IMR-90 (cell line): ENCODE measurements at regions not wholly inside any gene's neighbourhood (a gene's known extent, or its start where the extent isn't known, plus 50 kb on each side); places are given as distances from the start of the nearest gene placed in this dataset.

Experiments used
- ATAC-seq: fragments of 200-7000 bp; cut with Tn5 transposase; 2 replicates; pipeline ENCODE4 v1.9.1; 2020; ENCODE audit warnings: low read depth, mild to moderate bottlenecking, moderate library complexity
- BruUV-seq: library from RNA; stranded (reverse); fragments of 400-500 nt; replicated peaks from 2 replicates; lab custom pipeline; 2021; lab: Mats Ljungman, UMichigan
- CTCF ChIA-PET: fragments of 300-600 bp; formaldehyde crosslinking; extraction: SDS; loops from one replicate; lab custom pipeline; 2021; ENCODE audit warnings: antibody characterized with exemption; lab: Yijun Ruan, JAX
- POLR2A ChIA-PET: fragments of 300-600 bp; sonication (Branson Sonifier 250); formaldehyde crosslinking; loops from one replicate; lab custom pipeline; 2022; ENCODE audit warnings: antibody characterized with exemption; ENCODE audit not compliant: unreplicated experiment; lab: Charles Lee
- DNase-seq: peaks from one replicate; pipeline ENCODE4 v3.0.0; 2013
- H2AFZ ChIP-seq: replicated peaks from 2 replicates; pipeline ENCODE3; 2013; ENCODE audit warnings: low read length, mild to moderate bottlenecking; ENCODE audit not compliant: poor library complexity
- H2AK5ac ChIP-seq: 2 replicates; pipeline ENCODE4 v1.6.1; 2013; ENCODE audit warnings: low read depth, low read length, inconsistent platforms
- H2AK9ac ChIP-seq: replicated peaks from 2 replicates; pipeline ENCODE3; 2013; ENCODE audit warnings: mild to moderate bottlenecking, low read depth, low read length, moderate library complexity; ENCODE audit not compliant: poor library complexity
- H2BK120ac ChIP-seq: 2 replicates; pipeline ENCODE4 v1.6.1; 2013; ENCODE audit warnings: low read depth, low read length, inconsistent platforms
- H2BK15ac ChIP-seq: 3 replicates; pipeline ENCODE4 v1.6.1; 2013; ENCODE audit warnings: low read depth, low read length, inconsistent platforms
- H2BK20ac ChIP-seq: 2 replicates; pipeline ENCODE4 v1.6.1; 2013; ENCODE audit warnings: low read depth, mild to moderate bottlenecking, inconsistent platforms, low read length, moderate library complexity
- H2BK5ac ChIP-seq: 2 replicates; pipeline ENCODE4 v1.6.1; 2013; ENCODE audit warnings: mild to moderate bottlenecking, low read depth, low read length, inconsistent platforms; ENCODE audit not compliant: poor library complexity, severe bottlenecking
- H3K14ac ChIP-seq: replicated peaks from 2 replicates; pipeline ENCODE4 v1.6.1; 2013; ENCODE audit warnings: low read depth, low read length, inconsistent platforms
- H3K18ac ChIP-seq: 2 replicates; pipeline ENCODE4 v1.6.1; 2013; ENCODE audit warnings: low read depth, low read length, control low read depth
- H3K23ac ChIP-seq: 2 replicates; pipeline ENCODE4 v1.6.1; 2013; ENCODE audit warnings: low read depth, low read length, inconsistent platforms
- H3K27ac ChIP-seq: 2 replicates; pipeline ENCODE4 v1.5.1; 2013; ENCODE audit warnings: mild to moderate bottlenecking, control low read depth, low read length; ENCODE audit not compliant: insufficient read depth
- H3K27me3 ChIP-seq: 2 replicates; pipeline ENCODE4 v1.6.1; 2013; ENCODE audit warnings: low read length; ENCODE audit not compliant: control insufficient read depth, insufficient read depth
- H3K36me3 ChIP-seq: 2 replicates; pipeline ENCODE4 v1.6.1; 2013; ENCODE audit warnings: low read length, mixed read lengths; ENCODE audit not compliant: control insufficient read depth, insufficient read depth
- H3K4ac ChIP-seq: 2 replicates; pipeline ENCODE4 v1.6.1; 2013; ENCODE audit warnings: low read depth, low read length, inconsistent platforms
- H3K4me1 ChIP-seq: 2 replicates; pipeline ENCODE4 v1.6.1; 2013; ENCODE audit warnings: low read length, mixed read lengths; ENCODE audit not compliant: control insufficient read depth, insufficient read depth
- H3K4me2 ChIP-seq: 2 replicates; pipeline ENCODE4 v1.6.1; 2013; ENCODE audit warnings: low read depth, mild to moderate bottlenecking, control low read depth, low read length, moderate library complexity
- H3K4me3 ChIP-seq: 2 replicates; pipeline ENCODE4 v1.5.1; 2013; ENCODE audit warnings: low read depth, mild to moderate bottlenecking, control low read depth, low read length, moderate library complexity; ENCODE audit not compliant: insufficient read depth
- H3K56ac ChIP-seq: 2 replicates; pipeline ENCODE4 v1.6.1; 2013; ENCODE audit warnings: low read length, inconsistent platforms; ENCODE audit not compliant: insufficient read depth; ENCODE audit errors: extremely low read depth
- H3K79me1 ChIP-seq, 2 experiments: 2 replicates each; pipeline ENCODE4 v1.6.1; 2013; ENCODE audit warnings: low read length in 2 of 2, inconsistent platforms in 1 of 2, low read depth in 1 of 2
- H3K9ac ChIP-seq: 2 replicates; pipeline ENCODE4 v1.6.1; 2013; ENCODE audit warnings: low read depth, low read length, control low read depth
- H3K9me1 ChIP-seq: 2 replicates; pipeline ENCODE4 v1.6.1; 2013; ENCODE audit warnings: low read length, inconsistent platforms; ENCODE audit not compliant: insufficient read depth
- H3K9me3 ChIP-seq: 2 replicates; pipeline ENCODE4 v1.6.1; 2013; ENCODE audit warnings: low read length; ENCODE audit not compliant: control insufficient read depth, insufficient read depth
- H4K20me1 ChIP-seq: 2 replicates; pipeline ENCODE4 v1.6.1; 2013; ENCODE audit warnings: low read length, inconsistent platforms; ENCODE audit not compliant: insufficient read depth
- H4K5ac ChIP-seq: 2 replicates; pipeline ENCODE4 v1.6.1; 2013; ENCODE audit warnings: mild to moderate bottlenecking, low read depth, low read length, control low read depth
- H4K8ac ChIP-seq, 2 experiments: 2 replicates each; pipeline ENCODE4 v1.6.1; 2013; ENCODE audit warnings: low read depth in 2 of 2, low read length in 2 of 2, control low read depth in 1 of 2, inconsistent platforms in 1 of 2
- H4K91ac ChIP-seq: 2 replicates; pipeline ENCODE4 v1.6.1; 2013; ENCODE audit warnings: low read depth, low read length, inconsistent platforms; ENCODE audit not compliant: insufficient read depth
- BHLHE40 ChIP-seq: fragments of 150-350 bp; IDR thresholded peaks from 2 replicates; pipeline ENCODE4 v1.6.1; 2016; ENCODE audit warnings: mild to moderate bottlenecking, low read depth, low read length
- CEBPB ChIP-seq: IDR thresholded peaks from 2 replicates; pipeline ENCODE4 v1.6.1; 2012; ENCODE audit warnings: low read depth, low read length, improper control_type of control experiment
- CHD1 ChIP-seq: IDR thresholded peaks from 2 replicates; pipeline ENCODE4 v1.6.1; 2012; ENCODE audit warnings: low read depth, low read length, improper control_type of control experiment
- FOS ChIP-seq: fragments of 150-350 bp; IDR thresholded peaks from 2 replicates; pipeline ENCODE4 v1.6.1; 2016; ENCODE audit warnings: low read depth, low read length
- MAFK ChIP-seq: IDR thresholded peaks from 2 replicates; pipeline ENCODE4 v1.6.1; 2012; ENCODE audit warnings: low read depth, low read length, improper control_type of control experiment
- MAZ ChIP-seq: IDR thresholded peaks from 2 replicates; pipeline ENCODE4 v1.6.1; 2012; ENCODE audit warnings: low read depth, mild to moderate bottlenecking, low read length, improper control_type of control experiment, moderate library complexity, borderline replicate concordance
- MXI1 ChIP-seq: IDR thresholded peaks from 2 replicates; pipeline ENCODE4 v1.6.1; 2012; ENCODE audit warnings: low read depth, mild to moderate bottlenecking, low read length, moderate library complexity, borderline replicate concordance
- NFE2L2 ChIP-seq: fragments of 150-350 bp; IDR thresholded peaks from 2 replicates; pipeline ENCODE4 v1.6.1; 2016; ENCODE audit warnings: low read depth, mild to moderate bottlenecking, low read length
- POLR2A ChIP-seq: IDR thresholded peaks from 2 replicates; pipeline ENCODE4 v1.6.1; 2012; ENCODE audit warnings: mild to moderate bottlenecking, low read depth, low read length
- RAD21 ChIP-seq: IDR thresholded peaks from 2 replicates; pipeline ENCODE4 v1.6.1; 2012; ENCODE audit warnings: low read length, improper control_type of control experiment
- RCOR1 ChIP-seq: IDR thresholded peaks from 2 replicates; pipeline ENCODE4 v1.6.1; 2012; ENCODE audit warnings: mild to moderate bottlenecking, low read length, improper control_type of control experiment; ENCODE audit not compliant: insufficient replicate concordance
- RFX5 ChIP-seq: IDR thresholded peaks from 2 replicates; pipeline ENCODE4 v1.8.0; 2012; ENCODE audit warnings: low read depth, mild to moderate bottlenecking, low read length, moderate library complexity
- SMC3 ChIP-seq: fragments of 150-350 bp; IDR thresholded peaks from 2 replicates; pipeline ENCODE4 v1.6.1; 2016; ENCODE audit warnings: low read depth, mild to moderate bottlenecking, antibody characterized with exemption, low read length, moderate library complexity
- WGBS, 2 experiments: methylation state at CpG; one replicate each; pipeline versions ENCODE4 v1.1.5 to v1.1.7; 2013; ENCODE audit warnings: missing lambda C conversion rate in 2 of 2; ENCODE audit not compliant: insufficient read length in 1 of 2; ENCODE audit errors: extremely low coverage in 2 of 2; 5-methylcytosine and 5-hydroxymethylcytosine counted together
- dilution Hi-C: fragments of 300-500 bp; cut with HindIII; formaldehyde crosslinking; loops from one replicate; pipeline ENCODE4 v1.14.3; 2018; ENCODE audit warnings: low sequenced_read_pairs; ENCODE audit not compliant: unreplicated experiment
- in situ Hi-C: fragments of 300-500 bp; cut with MboI; formaldehyde crosslinking; loops from 3 replicates; pipeline ENCODE4 v1.14.3; 2019; ENCODE audit warnings: low sequenced_read_pairs, inconsistent platforms, mixed read lengths
- intact Hi-C: fragments of 100-400 bp; cut with micrococcal nuclease; formaldehyde crosslinking; loops from 2 replicates; pipeline ENCODE4 v1.10.0; 2022
- TF ChIP-seq, protein P1 (sequence below): conservative IDR thresholded peaks from 2 replicates; pipeline ENCODE4 v1.5.1; 2012; ENCODE audit warnings: mild to moderate bottlenecking, low read depth, low read length, improper control_type of control experiment
- TF ChIP-seq, protein P2 (sequence below): fragments of 150-350 bp; IDR thresholded peaks from 2 replicates; pipeline ENCODE4 v1.6.1; 2016; ENCODE audit warnings: low read depth, mild to moderate bottlenecking, low read length, moderate library complexity, borderline replicate concordance
- TF ChIP-seq, protein P3 (sequence below): fragments of 150-350 bp; IDR thresholded peaks from 2 replicates; pipeline ENCODE4 v1.6.1; 2017; ENCODE audit warnings: mild to moderate bottlenecking, antibody characterized with exemption, low read length, low read depth

DNA sequence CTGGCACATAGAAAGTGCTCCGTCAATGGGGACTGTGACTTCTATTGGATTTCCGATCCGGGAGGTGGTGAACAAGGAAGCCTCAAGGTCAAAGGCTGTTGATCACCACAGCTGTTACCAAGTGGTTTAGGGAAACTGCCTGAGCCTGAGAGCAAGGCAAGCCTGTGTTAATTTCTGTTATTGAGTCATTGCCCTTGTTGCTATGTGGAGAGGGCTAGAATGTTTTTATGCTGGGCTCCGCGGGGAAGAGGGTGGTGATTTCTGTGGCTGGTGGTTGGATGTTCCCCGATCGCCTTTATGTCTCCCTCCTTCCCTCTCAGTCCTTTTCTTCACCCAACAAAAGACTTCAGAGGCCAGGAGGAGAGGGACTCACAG lies 108.5 kb upstream of the ALX4 start:
- dilution Hi-C loops: no loop called here
- Histone ChIP-seq H3K4me2 (no peak overlapping the region), H3K27ac (no peak overlapping the region), H3K23ac (no peak overlapping the region), H2AK9ac (no peak overlapping the region), H3K9ac (no peak overlapping the region), H2BK120ac (no peak overlapping the region), H4K20me1 (no peaks in the 10 kb centered on the region), H3K9me1 (no peaks in the 10 kb centered on the region), H2AK5ac (no peak overlapping the region), H3K18ac (no peak overlapping the region), H3K9me3 (no peaks in the 10 kb centered on the region), H4K8ac (no peak overlapping the region), H3K14ac (no peak overlapping the region), H2AFZ (no peak overlapping the region), H2BK15ac (no peak overlapping the region), H3K79me1 (no peaks in the 10 kb centered on the region), H3K56ac (no peak overlapping the region), H4K91ac (no peak overlapping the region), H2BK20ac (no peak overlapping the region), H4K5ac (no peak overlapping the region), H2BK5ac (no peak overlapping the region), H3K27me3 (peaks cover 4% of the 10 kb centered on the region), H3K4me1 (no peaks in the 10 kb centered on the region), H3K36me3 (no peaks in the 10 kb centered on the region), H3K4me3 (no peak overlapping the region), H3K4ac (no peak overlapping the region)
- WGBS, 2 experiments: 45% methylated on average over 3 of the region's 7 CpGs; no CpG with 5 or more reads in 1 of the 2 experiments
- TF ChIP-seq MAFK (no peak), MAZ (no peak), BHLHE40 (no peak), NFE2L2 (no peak), CEBPB (no peak), CHD1 (no peak), RCOR1 (no peak), RFX5 (no peak), MXI1 (no peak), FOS (no peak), RAD21 (no peak), SMC3 (no peak), POLR2A (no peak)
- TF ChIP-seq, protein P1, sequence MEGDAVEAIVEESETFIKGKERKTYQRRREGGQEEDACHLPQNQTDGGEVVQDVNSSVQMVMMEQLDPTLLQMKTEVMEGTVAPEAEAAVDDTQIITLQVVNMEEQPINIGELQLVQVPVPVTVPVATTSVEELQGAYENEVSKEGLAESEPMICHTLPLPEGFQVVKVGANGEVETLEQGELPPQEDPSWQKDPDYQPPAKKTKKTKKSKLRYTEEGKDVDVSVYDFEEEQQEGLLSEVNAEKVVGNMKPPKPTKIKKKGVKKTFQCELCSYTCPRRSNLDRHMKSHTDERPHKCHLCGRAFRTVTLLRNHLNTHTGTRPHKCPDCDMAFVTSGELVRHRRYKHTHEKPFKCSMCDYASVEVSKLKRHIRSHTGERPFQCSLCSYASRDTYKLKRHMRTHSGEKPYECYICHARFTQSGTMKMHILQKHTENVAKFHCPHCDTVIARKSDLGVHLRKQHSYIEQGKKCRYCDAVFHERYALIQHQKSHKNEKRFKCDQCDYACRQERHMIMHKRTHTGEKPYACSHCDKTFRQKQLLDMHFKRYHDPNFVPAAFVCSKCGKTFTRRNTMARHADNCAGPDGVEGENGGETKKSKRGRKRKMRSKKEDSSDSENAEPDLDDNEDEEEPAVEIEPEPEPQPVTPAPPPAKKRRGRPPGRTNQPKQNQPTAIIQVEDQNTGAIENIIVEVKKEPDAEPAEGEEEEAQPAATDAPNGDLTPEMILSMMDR: no peak
- TF ChIP-seq, protein P2, sequence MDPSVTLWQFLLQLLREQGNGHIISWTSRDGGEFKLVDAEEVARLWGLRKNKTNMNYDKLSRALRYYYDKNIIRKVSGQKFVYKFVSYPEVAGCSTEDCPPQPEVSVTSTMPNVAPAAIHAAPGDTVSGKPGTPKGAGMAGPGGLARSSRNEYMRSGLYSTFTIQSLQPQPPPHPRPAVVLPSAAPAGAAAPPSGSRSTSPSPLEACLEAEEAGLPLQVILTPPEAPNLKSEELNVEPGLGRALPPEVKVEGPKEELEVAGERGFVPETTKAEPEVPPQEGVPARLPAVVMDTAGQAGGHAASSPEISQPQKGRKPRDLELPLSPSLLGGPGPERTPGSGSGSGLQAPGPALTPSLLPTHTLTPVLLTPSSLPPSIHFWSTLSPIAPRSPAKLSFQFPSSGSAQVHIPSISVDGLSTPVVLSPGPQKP: no peak
- TF ChIP-seq, protein P3, sequence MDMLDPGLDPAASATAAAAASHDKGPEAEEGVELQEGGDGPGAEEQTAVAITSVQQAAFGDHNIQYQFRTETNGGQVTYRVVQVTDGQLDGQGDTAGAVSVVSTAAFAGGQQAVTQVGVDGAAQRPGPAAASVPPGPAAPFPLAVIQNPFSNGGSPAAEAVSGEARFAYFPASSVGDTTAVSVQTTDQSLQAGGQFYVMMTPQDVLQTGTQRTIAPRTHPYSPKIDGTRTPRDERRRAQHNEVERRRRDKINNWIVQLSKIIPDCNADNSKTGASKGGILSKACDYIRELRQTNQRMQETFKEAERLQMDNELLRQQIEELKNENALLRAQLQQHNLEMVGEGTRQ: no peak
- ChIA-PET POLR2A (no interaction called here), CTCF (no interaction called here)
- BruUV-seq: no TSS peak
- intact Hi-C loops: no loop called here
- ATAC-seq (no peak), DNase-seq (no peak)
- in situ Hi-C loops: no loop called here
